HuH-7 (cell line): ENCODE measurements at regions not wholly inside any gene's neighbourhood (a gene's known extent, or its start where the extent isn't known, plus 50 kb on each side); places are given as distances from the start of the nearest gene placed in this dataset.
"Not testable (repeated sequence)": the region's sequence is repeated elsewhere in the genome, so short reads cannot be mapped to it uniquely, and the experiment has no call there.

Source experiments
- DNase-seq: peaks from one replicate; pipeline ENCODE4 v3.0.0; 2011; ENCODE audit warnings: low spot score

- not testable (repeated sequence) for DNase-seq
Measured at GRCh38 chr3:106075731-106076130, 206.9 kb upstream of the CBLB start.

GRCh38 chr3:106078635-106079034 lies 209.8 kb upstream of the CBLB start:
- DNase-seq = no peak

- no peak for DNase-seq
Measured at GRCh38 chr3:106082616-106083015, 213.8 kb upstream of the CBLB start.

- no peak for DNase-seq
Measured at GRCh38 chr3:106083207-106083606, 214.4 kb upstream of the CBLB start.

- DNase-seq = no peak
Measured at GRCh38 chr3:106083854-106084253, 215.0 kb upstream of the CBLB start.

- no peak for DNase-seq
Measured at GRCh38 chr3:106086038-106086437, 217.2 kb upstream of the CBLB start.

GRCh38 chr3:106086636-106087035 lies 217.8 kb upstream of the CBLB start:
- no peak for DNase-seq

- DNase-seq = no peak
Measured at GRCh38 chr3:106088304-106088703, 219.5 kb upstream of the CBLB start.

GRCh38 chr3:106088899-106089298 lies 220.1 kb upstream of the CBLB start:
- no peak for DNase-seq

GRCh38 chr3:106089806-106090205 lies 221.0 kb upstream of the CBLB start:
- DNase-seq = no peak

GRCh38 chr3:106092792-106093191 lies 224.0 kb upstream of the CBLB start:
- DNase-seq = no peak

- no peak for DNase-seq
Measured at GRCh38 chr3:106093616-106094015, 224.8 kb upstream of the CBLB start.

GRCh38 chr3:106097817-106098435 lies 229.1 kb upstream of the CBLB start:
- no peak for DNase-seq

- DNase-seq = no peak
Measured at GRCh38 chr3:106103383-106103782, 234.6 kb upstream of the CBLB start.

- DNase-seq = no peak
Measured at GRCh38 chr3:106104078-106104477, 235.3 kb upstream of the CBLB start.

GRCh38 chr3:106108925-106109324 lies 240.1 kb upstream of the CBLB start:
- DNase-seq = no peak

- DNase-seq = not testable (repeated sequence)
Measured at GRCh38 chr3:106112561-106112960, 243.7 kb upstream of the CBLB start.

GRCh38 chr3:106113747-106114146 lies 244.9 kb upstream of the CBLB start:
- DNase-seq = no peak

GRCh38 chr3:106114220-106114619 lies 245.4 kb upstream of the CBLB start:
- no peak for DNase-seq

- no peak for DNase-seq
Measured at GRCh38 chr3:106114848-106115247, 246.0 kb upstream of the CBLB start.

GRCh38 chr3:106115557-106115956 lies 246.7 kb upstream of the CBLB start:
- no peak for DNase-seq

GRCh38 chr3:106116733-106117489 lies 248.1 kb upstream of the CBLB start:
- DNase-seq = no peak

- DNase-seq = no peak
Measured at GRCh38 chr3:106117490-106117858, 248.7 kb upstream of the CBLB start.

GRCh38 chr3:106119614-106120082 lies 250.8 kb upstream of the CBLB start:
- DNase-seq = no peak
